Nephron (organoid): ENCODE measurements at regions not wholly inside any gene's neighbourhood (a gene's known extent, or its start where the extent isn't known, plus 50 kb on each side); places are given as distances from the start of the nearest gene placed in this dataset.
A peak's percentile ranks its signal among the peaks of the same experiment; 100 is the strongest.

Experiments used
- H3K27ac Mint-ChIP-seq, 3 experiments: 2 replicates each; pipeline ENCODE4 v1.8.0; 2020; ENCODE audit warnings: mixed read lengths in 3 of 3, mild to moderate bottlenecking in 2 of 3, moderate library complexity in 1 of 3
- H3K27me3 Mint-ChIP-seq: 2 replicates; pipeline ENCODE4 v1.8.0; 2021; ENCODE audit warnings: low read depth, mild to moderate bottlenecking, moderate library complexity, mixed read lengths
- H3K36me3 Mint-ChIP-seq: 2 replicates; pipeline ENCODE4 v1.8.0; 2020; ENCODE audit warnings: low read depth, mixed read lengths
- H3K4me1 Mint-ChIP-seq: 2 replicates; pipeline ENCODE4 v1.8.0; 2020; ENCODE audit warnings: mixed read lengths
- H3K4me3 Mint-ChIP-seq, 3 experiments: 2 replicates each; pipeline ENCODE4 v1.8.0; 2020; ENCODE audit warnings: mild to moderate bottlenecking in 3 of 3, mixed read lengths in 3 of 3, moderate library complexity in 2 of 3
- H3K9me3 Mint-ChIP-seq: 2 replicates; pipeline ENCODE4 v1.8.0; 2020; ENCODE audit warnings: mixed read lengths
- TF ChIP-seq, protein P1 (sequence below), 3 experiments: fragments of 200-600 bp; sonication (generic); IDR thresholded peaks; one replicate each; pipeline ENCODE4 v1.5.0; 2021; ENCODE audit warnings: antibody characterized with exemption in 3 of 3; ENCODE audit not compliant: unreplicated experiment in 3 of 3

DNA sequence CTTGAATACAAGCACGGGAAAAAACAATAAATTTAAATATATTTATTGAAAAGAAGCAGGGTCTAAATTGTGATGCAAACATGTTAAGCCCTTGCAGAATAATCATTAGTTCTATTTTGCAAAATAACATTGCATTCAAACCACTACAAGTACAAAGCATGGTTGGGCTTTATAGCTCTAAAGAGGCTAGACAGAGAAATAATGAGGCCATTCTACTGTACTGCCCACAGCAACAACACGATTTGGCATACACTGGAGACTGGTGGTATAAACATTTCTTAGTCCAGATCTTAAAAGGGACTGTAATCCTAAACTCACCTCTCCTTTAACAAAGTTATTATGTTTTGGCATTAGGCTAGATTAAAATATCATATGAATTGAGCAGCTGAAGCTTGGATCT, 204.3 kb upstream of the LRIG1 start:
- no peak overlapping the region for H3K27ac Mint-ChIP-seq
- H3K4me3 Mint-ChIP-seq: no peak overlapping the region
- H3K36me3 Mint-ChIP-seq: no peaks in the 10 kb centered on the region

DNA sequence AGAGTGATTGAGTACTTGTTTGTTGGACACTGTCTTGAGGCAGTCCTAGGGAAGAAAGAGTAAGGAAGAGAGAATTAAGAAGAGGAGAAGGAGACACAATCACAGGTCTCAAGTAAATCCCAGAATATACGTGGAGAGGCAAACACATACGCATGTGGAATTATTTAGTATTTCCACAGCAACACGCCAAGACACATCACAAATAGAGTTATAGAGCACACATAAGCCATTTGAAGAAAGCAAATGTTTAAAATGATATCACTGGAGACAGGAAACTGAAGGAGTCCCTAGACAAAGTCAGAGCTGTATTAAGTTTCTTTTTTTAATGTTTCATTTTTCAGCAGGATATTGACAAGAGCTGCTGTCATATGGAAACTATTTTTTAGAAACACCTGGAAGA, 206.1 kb upstream of the LRIG1 start:
- H3K9me3 Mint-ChIP-seq: no peaks in the 10 kb centered on the region
- H3K4me1 Mint-ChIP-seq: peaks cover 19% of the 10 kb centered on the region
- H3K27me3 Mint-ChIP-seq: no peaks in the 10 kb centered on the region

More for the DNA sequence above, 204.3 kb upstream of the LRIG1 start:
- TF ChIP-seq, protein P1, sequence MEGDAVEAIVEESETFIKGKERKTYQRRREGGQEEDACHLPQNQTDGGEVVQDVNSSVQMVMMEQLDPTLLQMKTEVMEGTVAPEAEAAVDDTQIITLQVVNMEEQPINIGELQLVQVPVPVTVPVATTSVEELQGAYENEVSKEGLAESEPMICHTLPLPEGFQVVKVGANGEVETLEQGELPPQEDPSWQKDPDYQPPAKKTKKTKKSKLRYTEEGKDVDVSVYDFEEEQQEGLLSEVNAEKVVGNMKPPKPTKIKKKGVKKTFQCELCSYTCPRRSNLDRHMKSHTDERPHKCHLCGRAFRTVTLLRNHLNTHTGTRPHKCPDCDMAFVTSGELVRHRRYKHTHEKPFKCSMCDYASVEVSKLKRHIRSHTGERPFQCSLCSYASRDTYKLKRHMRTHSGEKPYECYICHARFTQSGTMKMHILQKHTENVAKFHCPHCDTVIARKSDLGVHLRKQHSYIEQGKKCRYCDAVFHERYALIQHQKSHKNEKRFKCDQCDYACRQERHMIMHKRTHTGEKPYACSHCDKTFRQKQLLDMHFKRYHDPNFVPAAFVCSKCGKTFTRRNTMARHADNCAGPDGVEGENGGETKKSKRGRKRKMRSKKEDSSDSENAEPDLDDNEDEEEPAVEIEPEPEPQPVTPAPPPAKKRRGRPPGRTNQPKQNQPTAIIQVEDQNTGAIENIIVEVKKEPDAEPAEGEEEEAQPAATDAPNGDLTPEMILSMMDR (IDR thresholded peaks at IDR 0.05; ENCODE audit: unreplicated experiment in 3 of 3): no peak
- no peaks in the 10 kb centered on the region for H3K27me3 Mint-ChIP-seq
- H3K4me1 Mint-ChIP-seq: peaks cover 24% of the 10 kb centered on the region
- H3K9me3 Mint-ChIP-seq: no peaks in the 10 kb centered on the region

DNA sequence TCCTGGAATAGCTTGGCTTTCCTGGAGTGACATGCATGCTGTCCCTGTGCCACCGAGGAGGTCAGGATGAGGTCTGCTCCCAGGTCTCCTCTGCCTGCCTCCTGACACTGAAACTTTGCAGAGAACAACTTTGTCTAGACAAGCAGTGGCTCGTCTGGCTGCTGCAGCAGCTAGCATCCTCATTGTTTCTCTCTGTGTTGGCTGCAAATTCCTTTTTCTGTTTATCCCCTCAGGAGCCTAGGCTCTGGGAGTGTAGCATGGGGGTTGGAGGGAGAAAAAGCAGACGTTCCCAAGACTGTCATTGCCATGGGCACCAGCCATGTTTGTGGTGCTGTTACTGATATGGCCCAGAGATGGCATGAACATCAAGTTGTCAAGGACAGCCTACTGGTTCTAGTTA, 208.7 kb upstream of the LRIG1 start:
- no peak overlapping the region for H3K4me3 Mint-ChIP-seq

More for the DNA sequence above, 206.1 kb upstream of the LRIG1 start:
- Mint-ChIP-seq H3K36me3 (no peaks in the 10 kb centered on the region), H3K27ac (peak overlapping the region in 1 of 3 experiments; percentile 10), H3K4me3 (no peak overlapping the region)
- TF ChIP-seq, protein P1 (IDR thresholded peaks at IDR 0.05; ENCODE audit: unreplicated experiment in 3 of 3): no peak

DNA sequence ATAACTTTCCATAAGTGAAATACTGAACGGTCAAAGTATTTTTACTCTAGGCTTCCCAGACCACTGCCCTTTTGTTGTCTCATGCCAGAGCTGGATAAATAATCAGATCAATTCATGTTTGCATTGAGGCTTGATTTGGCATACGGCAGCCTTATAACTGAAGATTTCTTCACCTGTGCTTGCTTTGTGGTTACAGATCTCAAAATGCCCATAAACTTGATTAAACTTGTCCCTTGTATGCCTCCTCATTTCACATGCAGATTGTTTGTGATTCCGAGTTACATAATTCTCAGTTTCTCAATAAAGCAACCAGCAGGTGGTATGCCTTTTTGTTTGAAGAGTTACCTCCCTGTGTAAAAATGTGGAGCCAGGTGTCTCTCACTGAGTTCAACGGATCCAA, 211.4 kb upstream of the LRIG1 start:
- Mint-ChIP-seq H3K4me3 (no peak overlapping the region), H3K27ac (no peak overlapping the region), H3K4me1 (no peaks in the 10 kb centered on the region), H3K9me3 (no peaks in the 10 kb centered on the region), H3K36me3 (no peaks in the 10 kb centered on the region), H3K27me3 (no peaks in the 10 kb centered on the region)
- TF ChIP-seq, protein P1 (IDR thresholded peaks at IDR 0.05; ENCODE audit: unreplicated experiment in 3 of 3): no peak

More for the DNA sequence above, 208.7 kb upstream of the LRIG1 start:
- H3K27me3 Mint-ChIP-seq: no peaks in the 10 kb centered on the region
- no peaks in the 10 kb centered on the region for H3K36me3 Mint-ChIP-seq
- no peaks in the 10 kb centered on the region for H3K9me3 Mint-ChIP-seq
- TF ChIP-seq, protein P1 (IDR thresholded peaks at IDR 0.05; ENCODE audit: unreplicated experiment in 3 of 3): no peak
- H3K4me1 Mint-ChIP-seq: peaks cover 17% of the 10 kb centered on the region
- no peak overlapping the region for H3K27ac Mint-ChIP-seq

DNA sequence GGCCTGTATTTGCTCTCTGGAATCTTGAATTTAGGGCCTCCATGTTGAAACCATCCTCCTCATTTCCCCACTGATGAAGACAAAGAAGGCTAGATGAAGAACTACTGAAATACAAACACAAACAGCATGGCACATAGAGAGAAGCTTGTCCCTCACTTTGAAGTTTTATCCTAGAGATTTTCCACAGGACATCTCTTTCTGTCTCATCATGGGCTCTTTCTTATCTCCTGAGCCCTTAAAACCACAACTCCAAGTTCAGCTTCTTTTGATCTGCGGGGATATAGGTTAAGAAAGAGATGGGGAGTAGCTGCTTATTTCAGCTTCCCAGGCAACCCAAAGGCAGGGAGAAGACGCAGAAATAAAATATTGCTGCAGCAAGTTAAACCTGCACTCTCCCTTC, 213.1 kb upstream of the LRIG1 start:
- Mint-ChIP-seq H3K4me1 (no peaks in the 10 kb centered on the region), H3K4me3 (no peak overlapping the region), H3K27ac (no peak overlapping the region), H3K27me3 (no peaks in the 10 kb centered on the region), H3K36me3 (no peaks in the 10 kb centered on the region), H3K9me3 (no peaks in the 10 kb centered on the region)
- TF ChIP-seq, protein P1 (IDR thresholded peaks at IDR 0.05; ENCODE audit: unreplicated experiment in 3 of 3): no peak

DNA sequence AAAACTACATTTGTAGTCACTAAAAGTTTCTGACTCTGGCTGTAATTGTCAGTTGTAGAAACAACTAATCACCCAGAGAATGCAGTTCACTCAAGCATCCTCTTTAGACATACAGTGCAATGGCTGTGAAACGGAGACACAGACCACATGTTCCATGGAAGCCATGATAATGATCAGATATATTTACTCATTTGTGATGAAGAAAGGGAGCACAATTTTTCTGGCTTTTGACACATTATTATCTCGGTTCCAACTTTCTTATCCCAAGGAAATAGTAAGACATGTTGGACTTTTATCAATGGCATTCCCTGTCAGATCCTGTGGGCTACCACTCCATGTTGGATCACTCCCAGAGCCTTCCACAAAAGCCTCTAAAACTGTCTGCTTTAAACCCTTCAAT, 215.0 kb upstream of the LRIG1 start:
- H3K4me3 Mint-ChIP-seq: no peak overlapping the region
- no peak overlapping the region for H3K27ac Mint-ChIP-seq
- H3K9me3 Mint-ChIP-seq: no peaks in the 10 kb centered on the region
- H3K27me3 Mint-ChIP-seq: no peaks in the 10 kb centered on the region
- H3K4me1 Mint-ChIP-seq: no peaks in the 10 kb centered on the region
- TF ChIP-seq, protein P1 (IDR thresholded peaks at IDR 0.05; ENCODE audit: unreplicated experiment in 3 of 3): no peak
- H3K36me3 Mint-ChIP-seq: no peaks in the 10 kb centered on the region
